CD4-positive, alpha-beta T cell treated with Interleukin-1 beta for 1 hour (primary cell): ENCODE measurements at regions not wholly inside any gene's neighbourhood (a gene's known extent, or its start where the extent isn't known, plus 50 kb on each side); places are given as distances from the start of the nearest gene placed in this dataset.
"Not testable (repeated sequence)": the region's sequence is repeated elsewhere in the genome, so short reads cannot be mapped to it uniquely, and the experiment has no call there.

Experiments used
- DNase-seq, 2 donors: peaks; one replicate each; pipeline ENCODE4 v3.0.0-alpha.2; 2020 to 2022

GRCh38 chr5:166758151-166758550 is 1533.3 kb upstream of the WWC1 start:
- no peak for DNase-seq

DNA sequence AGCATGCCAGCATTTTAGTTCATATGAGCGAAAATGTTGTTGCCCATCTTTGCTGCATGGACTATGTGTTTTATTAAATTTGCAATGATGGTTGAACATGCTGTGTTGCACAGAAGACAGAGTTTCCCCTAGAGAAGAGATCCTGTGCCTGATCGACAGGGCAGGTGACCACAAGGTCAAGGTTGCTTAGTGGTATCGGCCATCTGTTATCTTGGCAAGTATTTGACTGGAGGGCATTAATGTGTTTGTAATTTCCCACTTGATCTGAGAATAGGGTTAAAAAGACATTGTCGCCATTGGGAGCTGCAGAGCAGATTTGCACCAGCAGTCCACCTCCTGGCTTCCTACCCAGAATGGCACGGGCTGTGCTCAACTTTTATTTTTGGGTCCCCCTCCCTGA is 1523.6 kb upstream of the WWC1 start:
- no peak for DNase-seq

DNA sequence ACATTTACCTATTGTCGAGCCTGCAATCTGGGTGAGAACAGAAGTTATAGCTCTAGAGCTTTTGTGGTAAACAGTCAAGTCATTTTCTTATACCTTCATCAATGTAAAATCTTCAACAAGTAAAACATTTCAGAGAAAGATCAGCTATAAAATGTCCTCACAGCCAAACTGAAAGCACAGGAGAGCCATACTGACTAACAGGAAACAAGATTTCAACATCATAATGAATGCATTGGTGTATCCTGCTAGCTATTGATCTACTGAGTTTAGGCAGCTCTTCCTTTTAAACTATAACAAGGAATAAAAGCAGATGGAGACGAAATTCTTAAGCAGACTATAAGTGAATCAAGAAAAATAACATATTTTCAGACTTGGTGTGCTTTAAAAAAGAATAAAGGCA is 1522.9 kb upstream of the WWC1 start:
- DNase-seq, result no peak

DNA sequence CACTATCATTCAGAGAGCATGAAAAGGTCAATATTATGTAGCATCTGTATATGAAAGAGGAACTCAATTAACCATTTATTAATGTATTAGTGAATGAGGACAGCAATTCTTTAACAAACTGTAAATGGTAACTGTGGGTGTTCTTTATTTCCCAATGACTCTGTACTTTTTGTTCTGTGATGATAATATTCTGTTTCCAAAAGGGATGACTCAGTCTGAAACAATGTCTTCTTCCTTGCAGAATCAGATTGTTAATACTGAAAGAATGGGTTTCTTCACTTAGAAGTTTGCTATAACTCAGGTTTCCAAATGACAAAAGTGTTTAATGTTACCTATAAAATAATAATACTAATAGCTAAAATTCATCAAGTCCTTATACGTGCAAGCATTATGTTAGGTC is 1518.7 kb upstream of the WWC1 start:
- DNase-seq, result no peak

DNA sequence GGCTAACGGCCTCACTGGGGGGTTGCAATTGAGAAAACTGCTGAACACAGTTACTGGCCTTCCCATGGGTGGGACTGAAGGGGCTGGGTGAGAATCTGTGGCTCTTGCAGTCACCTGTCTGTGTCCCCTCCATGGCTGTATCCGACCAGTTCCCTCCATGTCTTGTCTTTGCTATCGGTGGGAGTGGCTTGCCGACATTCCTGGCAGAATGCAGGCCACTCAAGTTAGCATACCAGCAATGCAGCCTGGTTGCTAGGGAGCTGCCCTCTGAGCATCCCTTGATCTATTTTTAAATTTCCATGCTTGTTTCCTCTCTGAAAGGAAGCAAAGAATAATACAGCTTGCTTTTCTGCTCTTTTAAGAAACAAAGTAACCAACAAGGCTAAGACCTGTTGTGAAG is 1509.7 kb upstream of the WWC1 start:
- no peak for DNase-seq

DNA sequence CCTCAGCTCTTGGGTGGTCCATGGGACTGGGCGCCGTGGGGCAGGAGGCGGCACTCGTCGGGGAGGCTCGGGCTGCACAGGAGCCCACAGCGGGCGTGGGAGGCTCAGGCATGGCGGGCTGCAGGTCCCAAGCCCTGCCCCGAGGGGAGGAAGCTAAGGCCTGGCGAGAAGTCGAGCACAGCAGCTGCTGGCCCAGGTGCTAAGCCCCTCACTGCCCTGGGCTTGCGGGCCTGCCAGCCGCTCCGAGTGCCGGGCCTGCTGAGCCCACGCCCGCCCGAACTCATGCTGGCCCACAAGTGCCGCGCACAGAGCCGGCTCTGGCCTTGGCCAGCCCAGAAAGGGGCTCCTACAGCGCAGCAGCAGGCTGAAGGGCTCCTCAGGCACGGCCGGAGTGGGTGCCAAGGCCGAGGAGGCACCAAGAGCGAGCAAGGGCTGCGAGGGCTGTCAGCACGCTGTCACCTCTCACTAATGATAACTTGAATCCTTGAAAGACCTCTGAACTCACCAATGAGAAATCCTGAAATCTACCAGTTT is 1506.8 kb upstream of the WWC1 start:
- no peak for DNase-seq

DNA sequence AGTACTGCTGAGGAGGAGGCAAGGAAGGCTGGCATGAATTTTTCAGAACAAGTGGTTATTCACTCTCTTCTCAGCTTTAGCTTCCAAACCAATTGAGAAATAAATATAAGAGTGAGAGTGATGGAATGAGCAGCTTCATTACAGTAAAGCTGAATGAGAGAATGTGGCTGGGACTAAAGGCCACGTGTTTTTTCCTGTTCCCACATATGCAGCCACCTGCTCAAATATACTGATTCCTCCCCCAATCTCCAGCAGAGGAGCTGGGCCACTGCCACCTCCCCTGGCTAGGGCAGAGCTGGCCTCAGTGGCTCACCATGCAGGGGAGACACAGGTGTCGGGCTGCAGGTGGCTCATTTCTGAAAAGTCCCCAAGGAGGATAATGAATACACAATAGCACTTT is 1505.3 kb upstream of the WWC1 start:
- no peak for DNase-seq

GRCh38 chr5:166786889-166787288 is 1504.6 kb upstream of the WWC1 start:
- no peak for DNase-seq

GRCh38 chr5:166788050-166788449 is 1503.4 kb upstream of the WWC1 start:
- DNase-seq, result no peak

- DNase-seq, result no peak
Measured at GRCh38 chr5:166795756-166796155, 1495.7 kb upstream of the WWC1 start.

DNA sequence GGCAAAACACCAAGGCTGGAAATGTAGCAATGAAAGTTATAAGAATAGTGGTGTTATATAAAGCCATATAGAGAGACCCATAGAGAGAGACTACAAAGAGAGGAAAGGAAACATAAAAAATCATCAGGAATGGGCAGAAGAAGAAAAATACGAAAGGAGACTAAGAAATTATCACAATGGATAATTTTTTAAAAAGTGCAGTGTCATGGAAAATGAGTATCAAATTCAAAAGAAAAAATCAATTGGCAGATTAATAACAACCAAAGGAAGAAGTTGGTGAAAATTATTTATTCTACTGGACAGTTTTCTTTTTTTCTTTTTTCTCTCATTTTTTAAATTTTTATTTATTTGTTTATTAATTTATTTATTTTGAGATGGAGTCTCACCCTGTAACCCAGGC is 1488.4 kb upstream of the WWC1 start:
- no peak for DNase-seq

GRCh38 chr5:166804223-166804622 is 1487.2 kb upstream of the WWC1 start:
- DNase-seq, result not testable (repeated sequence)

DNA sequence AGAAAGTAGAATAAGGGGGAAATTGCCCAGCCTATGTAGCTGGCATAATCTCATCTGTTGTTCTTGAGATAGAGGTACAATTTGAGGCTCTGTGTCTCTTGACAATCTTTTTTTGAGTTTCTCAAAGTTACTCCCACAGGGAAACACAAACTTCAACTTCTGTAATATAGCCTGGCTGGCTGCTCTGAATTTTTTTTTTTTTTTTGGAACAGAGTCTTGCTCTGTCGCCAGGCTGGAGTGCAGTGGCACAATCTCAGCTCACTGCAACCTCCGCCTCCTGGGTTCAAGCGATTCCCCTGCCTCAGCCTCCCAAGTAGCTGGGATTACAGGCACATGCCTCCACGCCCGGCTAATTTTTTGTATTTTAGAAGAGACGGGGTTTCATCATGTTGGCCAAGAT is 1486.8 kb upstream of the WWC1 start:
- not testable (repeated sequence) for DNase-seq

GRCh38 chr5:166810093-166810658 is 1481.3 kb upstream of the WWC1 start:
- not testable (repeated sequence) for DNase-seq

GRCh38 chr5:166810721-166811120 is 1480.7 kb upstream of the WWC1 start:
- no peak for DNase-seq

GRCh38 chr5:166823360-166823759 is 1468.1 kb upstream of the WWC1 start:
- no peak for DNase-seq

GRCh38 chr5:166834246-166834645 is 1457.2 kb upstream of the WWC1 start:
- DNase-seq, result no peak

DNA sequence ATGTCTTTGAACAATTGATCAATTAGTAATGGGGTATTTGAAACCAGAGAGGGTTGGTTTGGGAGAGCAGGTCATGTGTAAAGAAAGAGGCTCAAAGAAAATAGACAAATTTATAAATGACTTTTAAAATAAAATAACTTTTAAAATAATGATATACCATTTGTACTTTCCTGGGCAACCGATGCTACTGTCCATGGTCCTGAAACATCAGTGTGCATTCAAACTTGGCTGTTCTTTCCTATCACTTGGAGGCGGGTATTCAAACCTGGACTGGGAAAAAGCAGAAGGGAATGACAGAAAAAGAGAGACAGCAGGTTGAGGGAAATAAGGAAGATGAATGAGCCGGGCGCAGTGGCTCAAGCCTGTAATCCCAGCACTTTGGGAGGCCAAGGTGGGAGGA is 1446.4 kb upstream of the WWC1 start:
- DNase-seq, result no peak

DNA sequence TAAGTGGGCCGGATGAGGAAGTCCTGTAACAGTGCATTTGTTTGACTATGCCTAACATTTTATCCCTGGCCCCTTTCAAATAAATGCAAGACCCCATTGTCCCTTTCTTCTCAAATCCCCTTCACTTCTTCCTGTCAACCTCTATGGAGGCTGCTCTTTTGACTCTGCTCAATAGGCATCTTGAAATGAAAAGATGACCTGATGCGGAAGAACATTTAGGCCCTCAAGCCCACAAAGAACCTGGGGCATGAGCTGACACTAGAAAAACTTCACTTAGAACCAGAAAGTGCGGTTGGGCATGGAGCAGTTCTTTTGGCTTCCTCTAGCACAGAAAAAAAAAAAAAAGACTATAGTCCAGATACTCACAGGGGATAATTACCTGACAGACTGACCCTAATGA is 1434.7 kb upstream of the WWC1 start:
- DNase-seq, result no peak

- DNase-seq, result no peak
Measured at GRCh38 chr5:166860426-166860825, 1431.0 kb upstream of the WWC1 start.

GRCh38 chr5:166862581-166862980 is 1428.9 kb upstream of the WWC1 start:
- no peak for DNase-seq

- DNase-seq, result no peak
Measured at GRCh38 chr5:166865206-166865605, 1426.2 kb upstream of the WWC1 start.

DNA sequence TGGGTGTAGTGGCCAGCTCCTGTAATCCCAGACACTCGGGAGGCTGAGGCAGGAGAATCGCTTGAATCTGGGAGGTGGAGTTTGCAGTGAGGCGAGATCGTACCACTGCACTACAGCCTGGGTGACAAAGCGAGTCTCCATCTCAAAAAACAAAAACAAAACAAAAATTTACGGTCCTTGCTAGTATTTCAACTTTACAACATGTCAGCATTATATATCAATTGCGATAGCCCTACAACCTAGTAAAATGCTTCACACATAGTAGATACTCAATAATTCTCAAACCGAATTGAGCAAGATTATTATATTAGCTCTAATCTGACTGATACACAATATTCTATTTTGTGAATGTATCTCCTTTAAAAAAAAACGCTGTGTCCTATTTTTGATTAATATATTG is 1411.0 kb upstream of the WWC1 start:
- DNase-seq, result no peak

GRCh38 chr5:166881802-166882201 is 1409.6 kb upstream of the WWC1 start:
- DNase-seq, result no peak

- DNase-seq, result no peak
Measured at GRCh38 chr5:166883016-166883415, 1408.4 kb upstream of the WWC1 start.

DNA sequence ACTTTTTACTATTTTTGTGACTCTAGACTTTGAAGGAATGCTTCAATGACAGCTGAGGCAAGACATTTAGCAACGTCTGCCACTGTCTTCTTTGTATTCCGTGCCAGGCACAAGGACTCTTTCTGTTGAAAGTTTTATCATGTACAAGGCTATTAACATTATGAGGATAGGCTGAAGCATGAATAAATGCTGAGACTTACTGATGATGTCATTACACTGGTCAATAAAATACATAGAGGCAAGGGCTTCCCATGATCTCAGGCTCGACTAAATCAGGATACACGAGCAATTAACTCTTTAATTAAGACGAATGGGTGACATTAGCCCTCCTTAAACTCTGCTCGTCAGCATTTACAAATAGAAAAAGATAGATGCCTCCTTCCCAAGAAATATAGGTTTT is 1393.3 kb upstream of the WWC1 start:
- no peak for DNase-seq
